Left ventricle myocardium inferior (tissue), 1 donor: ENCODE measurements at regions not wholly inside any gene's neighbourhood (a gene's known extent, or its start where the extent isn't known, plus 50 kb on each side); places are given as distances from the start of the nearest gene placed in this dataset.

Experiments used
- DNase-seq: peaks from one replicate; pipeline ENCODE4 v3.0.0-alpha.2; 2020
- H3K27ac ChIP-seq: fragments of 200-600 bp; replicated peaks from 2 replicates; pipeline ENCODE4 v1.8.0; 2021
- H3K27me3 ChIP-seq: fragments of 200-600 bp; 2 replicates; pipeline ENCODE4 v1.8.0; 2021; ENCODE audit warnings: low read depth
- H3K36me3 ChIP-seq: fragments of 200-600 bp; 2 replicates; pipeline ENCODE4 v1.8.0; 2021
- H3K4me1 ChIP-seq: fragments of 200-600 bp; 2 replicates; pipeline ENCODE4 v1.8.0; 2021
- H3K4me3 ChIP-seq: fragments of 200-600 bp; 2 replicates; pipeline ENCODE4 v1.8.0; 2021; ENCODE audit warnings: mild to moderate bottlenecking, moderate library complexity
- H3K9me3 ChIP-seq: fragments of 200-600 bp; replicated peaks from 2 replicates; pipeline ENCODE4 v1.8.0; 2021
- intact Hi-C: fragments of 100-400 bp; cut with micrococcal nuclease; formaldehyde crosslinking; loops from one replicate; pipeline ENCODE4 v1.11.0; 2022
- TF ChIP-seq, protein P1 (sequence below): fragments of 200-600 bp; IDR thresholded peaks from 2 replicates; pipeline ENCODE4 v1.8.0; 2021; ENCODE audit warnings: antibody characterized with exemption, mild to moderate bottlenecking, borderline replicate concordance
- donor health status: DM: no; HTN: yes; CAD: no; lungs with severe emphysema.

- Histone ChIP-seq H3K27ac (no peak overlapping the region), H3K36me3 (no peaks in the 10 kb centered on the region), H3K4me1 (peaks cover 10% of the 10 kb centered on the region), H3K4me3 (no peak overlapping the region), H3K27me3 (no peaks in the 10 kb centered on the region), H3K9me3 (peaks cover 6% of the 10 kb centered on the region)
- intact Hi-C loops = no loop called here
- TF ChIP-seq, protein P1, sequence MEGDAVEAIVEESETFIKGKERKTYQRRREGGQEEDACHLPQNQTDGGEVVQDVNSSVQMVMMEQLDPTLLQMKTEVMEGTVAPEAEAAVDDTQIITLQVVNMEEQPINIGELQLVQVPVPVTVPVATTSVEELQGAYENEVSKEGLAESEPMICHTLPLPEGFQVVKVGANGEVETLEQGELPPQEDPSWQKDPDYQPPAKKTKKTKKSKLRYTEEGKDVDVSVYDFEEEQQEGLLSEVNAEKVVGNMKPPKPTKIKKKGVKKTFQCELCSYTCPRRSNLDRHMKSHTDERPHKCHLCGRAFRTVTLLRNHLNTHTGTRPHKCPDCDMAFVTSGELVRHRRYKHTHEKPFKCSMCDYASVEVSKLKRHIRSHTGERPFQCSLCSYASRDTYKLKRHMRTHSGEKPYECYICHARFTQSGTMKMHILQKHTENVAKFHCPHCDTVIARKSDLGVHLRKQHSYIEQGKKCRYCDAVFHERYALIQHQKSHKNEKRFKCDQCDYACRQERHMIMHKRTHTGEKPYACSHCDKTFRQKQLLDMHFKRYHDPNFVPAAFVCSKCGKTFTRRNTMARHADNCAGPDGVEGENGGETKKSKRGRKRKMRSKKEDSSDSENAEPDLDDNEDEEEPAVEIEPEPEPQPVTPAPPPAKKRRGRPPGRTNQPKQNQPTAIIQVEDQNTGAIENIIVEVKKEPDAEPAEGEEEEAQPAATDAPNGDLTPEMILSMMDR = no peak
- DNase-seq = no peak
Measured at GRCh38 chr1:219773775-219774174, 154.6 kb downstream of the SLC30A10 start.

DNA sequence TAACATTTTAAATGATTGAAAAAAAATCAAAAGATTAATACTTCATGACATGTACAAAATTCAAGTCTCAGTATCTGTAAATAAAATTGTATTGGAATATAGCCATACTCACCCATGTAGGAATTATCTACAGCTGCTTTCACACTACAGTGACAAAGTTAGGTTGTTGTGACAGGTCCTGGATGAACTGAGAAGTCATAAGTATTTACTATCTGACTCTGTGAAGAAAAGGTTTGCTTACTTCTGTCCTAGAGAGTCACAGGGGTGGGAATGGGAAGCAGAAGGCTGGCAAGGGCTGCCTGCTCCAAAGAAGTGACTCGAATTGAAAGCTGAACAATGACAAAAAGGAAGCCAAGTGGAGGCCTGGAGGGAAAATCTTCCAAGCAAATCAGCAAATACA, 155.2 kb downstream of the SLC30A10 start:
- TF ChIP-seq, protein P1 = no peak
- intact Hi-C loops = no loop called here
- Histone ChIP-seq H3K27ac (peak overlapping the region; percentile 51), H3K9me3 (peaks cover 12% of the 10 kb centered on the region), H3K36me3 (no peaks in the 10 kb centered on the region), H3K27me3 (no peaks in the 10 kb centered on the region), H3K4me3 (no peak overlapping the region), H3K4me1 (peaks cover 10% of the 10 kb centered on the region)
- DNase-seq = no peak

GRCh38 chr1:219772265-219773036, 155.9 kb downstream of the SLC30A10 start:
- Histone ChIP-seq H3K4me1 (peaks cover 10% of the 10 kb centered on the region), H3K27me3 (no peaks in the 10 kb centered on the region), H3K9me3 (peaks cover 16% of the 10 kb centered on the region), H3K36me3 (no peaks in the 10 kb centered on the region), H3K27ac (peak overlapping the region; percentile 51), H3K4me3 (no peak overlapping the region)
- DNase-seq = peak; percentile 50
- TF ChIP-seq, protein P1 = no peak
- intact Hi-C loops = no loop called here

- intact Hi-C loops = no loop called here
- DNase-seq = no peak
Measured at GRCh38 chr1:219771080-219771479, 157.3 kb downstream of the SLC30A10 start.

GRCh38 chr1:219763321-219763720, 150.4 kb upstream of the ZC3H11B start:
- H3K4me3 ChIP-seq = no peak overlapping the region
- no peak for DNase-seq
- TF ChIP-seq, protein P1 = no peak
- H3K4me1 ChIP-seq = peaks cover 3% of the 10 kb centered on the region
- H3K27me3 ChIP-seq = no peaks in the 10 kb centered on the region
- peaks cover 18% of the 10 kb centered on the region for H3K9me3 ChIP-seq
- H3K27ac ChIP-seq = no peak overlapping the region
- no peaks in the 10 kb centered on the region for H3K36me3 ChIP-seq
- intact Hi-C loops = no loop called here

More at GRCh38 chr1:219771080-219771479, 157.3 kb downstream of the SLC30A10 start:
- no peaks in the 10 kb centered on the region for H3K27me3 ChIP-seq
- H3K27ac ChIP-seq = no peak overlapping the region
- H3K9me3 ChIP-seq = peaks cover 22% of the 10 kb centered on the region
- peaks cover 10% of the 10 kb centered on the region for H3K4me1 ChIP-seq
- no peak overlapping the region for H3K4me3 ChIP-seq
- H3K36me3 ChIP-seq = no peaks in the 10 kb centered on the region
- TF ChIP-seq, protein P1 = no peak
